ENCODE measurements at regions not wholly inside any gene's neighbourhood (a gene's known extent, or its start where the extent isn't known, plus 50 kb on each side); places are given as distances from the start of the nearest gene placed in this dataset.

DNA sequence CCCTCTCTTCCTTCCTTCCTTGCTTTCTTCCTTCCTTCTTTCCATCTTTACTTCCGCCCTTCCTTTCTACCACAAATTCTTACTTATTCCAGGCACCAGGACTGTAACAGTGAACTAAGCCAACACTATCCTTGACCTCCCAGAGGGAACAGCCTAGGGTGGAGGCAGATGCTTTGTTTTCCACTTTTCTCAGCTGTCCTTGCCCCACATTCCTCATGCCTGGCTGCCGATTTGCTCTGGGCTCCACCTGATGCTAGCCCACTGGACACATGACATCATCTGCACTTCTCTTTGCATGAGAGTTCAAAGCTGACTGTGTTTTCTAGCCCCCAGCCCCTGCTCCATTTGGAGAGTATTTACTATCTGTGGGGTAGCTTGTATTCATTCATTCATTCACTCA is 283.0 kb downstream of the MAF start:
- TF ChIP-seq, protein P1, sequence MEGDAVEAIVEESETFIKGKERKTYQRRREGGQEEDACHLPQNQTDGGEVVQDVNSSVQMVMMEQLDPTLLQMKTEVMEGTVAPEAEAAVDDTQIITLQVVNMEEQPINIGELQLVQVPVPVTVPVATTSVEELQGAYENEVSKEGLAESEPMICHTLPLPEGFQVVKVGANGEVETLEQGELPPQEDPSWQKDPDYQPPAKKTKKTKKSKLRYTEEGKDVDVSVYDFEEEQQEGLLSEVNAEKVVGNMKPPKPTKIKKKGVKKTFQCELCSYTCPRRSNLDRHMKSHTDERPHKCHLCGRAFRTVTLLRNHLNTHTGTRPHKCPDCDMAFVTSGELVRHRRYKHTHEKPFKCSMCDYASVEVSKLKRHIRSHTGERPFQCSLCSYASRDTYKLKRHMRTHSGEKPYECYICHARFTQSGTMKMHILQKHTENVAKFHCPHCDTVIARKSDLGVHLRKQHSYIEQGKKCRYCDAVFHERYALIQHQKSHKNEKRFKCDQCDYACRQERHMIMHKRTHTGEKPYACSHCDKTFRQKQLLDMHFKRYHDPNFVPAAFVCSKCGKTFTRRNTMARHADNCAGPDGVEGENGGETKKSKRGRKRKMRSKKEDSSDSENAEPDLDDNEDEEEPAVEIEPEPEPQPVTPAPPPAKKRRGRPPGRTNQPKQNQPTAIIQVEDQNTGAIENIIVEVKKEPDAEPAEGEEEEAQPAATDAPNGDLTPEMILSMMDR (IDR thresholded peaks at IDR 0.05; ENCODE audit: insufficient read depth, low read depth, low read length): no peak
- no peak for TF ChIP-seq EZH2 (IDR thresholded peaks at IDR 0.05; ENCODE audit: insufficient read depth, low read length)
